ENCODE measurements at regions not wholly inside any gene's neighbourhood (a gene's known extent, or its start where the extent isn't known, plus 50 kb on each side); places are given as distances from the start of the nearest gene placed in this dataset.

GRCh38 chr6:22882581-22882980 lies 313.2 kb downstream of the HDGFL1 start:
- DNase-seq (ENCODE audit: low spot score) (no peak), ATAC-seq (no peak)
- peaks cover 4% of the 10 kb centered on the region; the same call in 1 of the 2 replicates for H3K36me3 Mint-ChIP-seq
- CTCF ChIA-PET: no interaction called here
- H3K9me3 Mint-ChIP-seq: peaks cover 5% of the 10 kb centered on the region
- POLR2A ChIA-PET: no interaction called here
- H3K27me3 Mint-ChIP-seq (ENCODE audit: low read depth): no peaks in the 10 kb centered on the region
- peaks cover 50% of the 10 kb centered on the region for H3K4me1 Mint-ChIP-seq
- TF ChIP-seq TEAD4 (CRISPR knock-in tag; IDR thresholded peaks at IDR 0.05) (no peak), ESRRA (CRISPR knock-in tag; IDR thresholded peaks at IDR 0.05; ENCODE audit: borderline replicate concordance) (no peak), NR3C1 (CRISPR knock-in tag; conservative IDR thresholded peaks at IDR 0.05; ENCODE audit: low read depth) (no peak), E2F4 (CRISPR knock-in tag; IDR thresholded peaks at IDR 0.05; ENCODE audit: borderline replicate concordance, low read depth) (no peak), GRHL2 (CRISPR knock-in tag; IDR thresholded peaks at IDR 0.05; ENCODE audit: insufficient replicate concordance, severe bottlenecking) (no peak), ARID4B (CRISPR knock-in tag; IDR thresholded peaks at IDR 0.05; ENCODE audit: borderline replicate concordance) (no peak), MLX (CRISPR knock-in tag; IDR thresholded peaks at IDR 0.05) (no peak), ZNF423 (CRISPR knock-in tag; IDR thresholded peaks at IDR 0.05) (no peak), JUN (CRISPR knock-in tag; IDR thresholded peaks at IDR 0.05) (no peak), JAZF1 (CRISPR knock-in tag; IDR thresholded peaks at IDR 0.05) (no peak), NFYB (CRISPR knock-in tag; conservative IDR thresholded peaks at IDR 0.05; ENCODE audit: low read depth) (no peak)
- TF ChIP-seq, protein P1, sequence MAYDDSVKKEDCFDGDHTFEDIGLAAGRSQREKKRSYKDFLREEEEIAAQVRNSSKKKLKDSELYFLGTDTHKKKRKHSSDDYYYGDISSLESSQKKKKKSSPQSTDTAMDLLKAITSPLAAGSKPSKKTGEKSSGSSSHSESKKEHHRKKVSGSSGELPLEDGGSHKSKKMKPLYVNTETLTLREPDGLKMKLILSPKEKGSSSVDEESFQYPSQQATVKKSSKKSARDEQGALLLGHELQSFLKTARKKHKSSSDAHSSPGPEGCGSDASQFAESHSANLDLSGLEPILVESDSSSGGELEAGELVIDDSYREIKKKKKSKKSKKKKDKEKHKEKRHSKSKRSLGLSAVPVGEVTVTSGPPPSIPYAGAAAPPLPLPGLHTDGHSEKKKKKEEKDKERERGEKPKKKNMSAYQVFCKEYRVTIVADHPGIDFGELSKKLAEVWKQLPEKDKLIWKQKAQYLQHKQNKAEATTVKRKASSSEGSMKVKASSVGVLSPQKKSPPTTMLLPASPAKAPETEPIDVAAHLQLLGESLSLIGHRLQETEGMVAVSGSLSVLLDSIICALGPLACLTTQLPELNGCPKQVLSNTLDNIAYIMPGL (CRISPR knock-in tag; IDR thresholded peaks at IDR 0.05): no peak
- no peak overlapping the region for H3K4me3 Mint-ChIP-seq
- no peak overlapping the region for H3K27ac Mint-ChIP-seq

GRCh38 chr6:22883061-22883717 lies 313.8 kb downstream of the HDGFL1 start:
- Mint-ChIP-seq H3K27ac (0 out of 2 replicates have a peak overlapping the region, but pooled peaks have one; percentile 1), H3K9me3 (peaks cover 5% of the 10 kb centered on the region), H3K27me3 (ENCODE audit: low read depth) (no peaks in the 10 kb centered on the region), H3K4me1 (peaks cover 45% of the 10 kb centered on the region), H3K4me3 (no peak overlapping the region), H3K36me3 (peaks cover 4% of the 10 kb centered on the region; the same call in 1 of the 2 replicates)
- DNase-seq (ENCODE audit: low spot score): no peak
- no peak for ATAC-seq
- CTCF ChIA-PET: no interaction called here
- POLR2A ChIA-PET: no interaction called here
- TF ChIP-seq ZNF317 (CRISPR knock-in tag; IDR thresholded peaks at IDR 0.05; ENCODE audit: borderline replicate concordance, low read depth) (no peak), E2F1 (CRISPR knock-in tag; IDR thresholded peaks at IDR 0.05) (no peak), ATF6 (CRISPR knock-in tag; IDR thresholded peaks at IDR 0.05) (no peak), ELF4 (CRISPR knock-in tag; IDR thresholded peaks at IDR 0.05; ENCODE audit: low read depth) (no peak), HMGA2 (CRISPR knock-in tag; IDR thresholded peaks at IDR 0.05) (no peak), CREM (CRISPR knock-in tag; IDR thresholded peaks at IDR 0.05) (no peak), MLX (CRISPR knock-in tag; IDR thresholded peaks at IDR 0.05) (no peak)
